HepG2 (cell line): ENCODE measurements at regions not wholly inside any gene's neighbourhood (a gene's known extent, or its start where the extent isn't known, plus 50 kb on each side); places are given as distances from the start of the nearest gene placed in this dataset.
"Not testable (repeated sequence)": the region's sequence is repeated elsewhere in the genome, so short reads cannot be mapped to it uniquely, and the experiment has no call there.

ENCODE experiments used
- ATAC-seq: fragments of 200-7000 bp; cut with Tn5 transposase; 3 replicates; pipeline ENCODE4 v1.9.1; 2020; ENCODE audit warnings: mild to moderate bottlenecking, moderate library complexity
- BruUV-seq: library from RNA; stranded (reverse); fragments of 400-500 nt; replicated peaks from 2 replicates; lab custom pipeline; 2021; lab: Mats Ljungman, UMichigan
- CTCF ChIA-PET: fragments of 300-600 bp; formaldehyde crosslinking; extraction: SDS; loops from one replicate; lab custom pipeline; 2021; ENCODE audit warnings: low total read pairs, inconsistent platforms, low intra/inter-chr PET ratio; lab: Yijun Ruan, JAX
- POLR2A ChIA-PET: fragments of 350-600 bp; sonication (Branson Sonifier 250); formaldehyde crosslinking; loops from one replicate; lab custom pipeline; 2020; ENCODE audit warnings: antibody characterized with exemption, inconsistent platforms; lab: Yijun Ruan, JAX
- DNase-seq: peaks from one replicate; pipeline ENCODE4 v3.0.0-alpha.2; 2015; ENCODE audit warnings: low spot score
- FAIRE-seq: peaks from 3 replicates; lab custom pipeline; 2011; peaks lifted over from hg19 to GRCh38; lab: Jason Lieb, UNC
- H2AFZ ChIP-seq: one replicate; pipeline ENCODE4 v1.6.1; 2011; ENCODE audit warnings: low read length, inconsistent platforms
- H3K27ac ChIP-seq: fragments of 300-600 bp; 3 replicates; pipeline ENCODE4 v1.8.0; 2011; ENCODE audit warnings: mixed run types, mild to moderate bottlenecking, mixed read lengths, low read length, inconsistent platforms; ENCODE audit not compliant: insufficient read depth; ENCODE audit errors: extremely low read length
- H3K27me3 ChIP-seq, 2 experiments: fragments of 200-600 bp in 1 of 2; 2 replicates in 1 of 2; 3 replicates in 1 of 2; pipeline versions ENCODE4 v1.6.0 to v1.8.0; 2011; ENCODE audit warnings: low read length in 2 of 2, mild to moderate bottlenecking in 2 of 2, moderate library complexity in 2 of 2, inconsistent platforms in 1 of 2; ENCODE audit not compliant: insufficient read depth in 2 of 2, control insufficient read depth in 1 of 2
- H3K36me3 ChIP-seq, 2 experiments: fragments of 200-600 bp in 1 of 2; replicated peaks in 1 of 2; 2 replicates in 1 of 2; 3 replicates in 1 of 2; pipeline versions ENCODE4 v1.5.1 to v1.8.0; 2011; ENCODE audit warnings: low read length in 2 of 2, inconsistent platforms in 1 of 2; ENCODE audit not compliant: insufficient read depth in 2 of 2, control insufficient read depth in 1 of 2
- H3K4me1 ChIP-seq: 2 replicates; pipeline ENCODE4 v1.5.1; 2012; ENCODE audit warnings: low read length, inconsistent platforms; ENCODE audit not compliant: insufficient read depth
- H3K4me2 ChIP-seq: 2 replicates; pipeline ENCODE4 v1.6.0; 2011; ENCODE audit warnings: low read depth, low read length, inconsistent platforms
- H3K4me3 ChIP-seq, 3 experiments: fragments of 200-600 bp in 1 of 3; sonication (generic), shearing (Covaris generic) in 1 of 3; replicated peaks in 1 of 3; 2 replicates each; pipeline ENCODE4 v1.5.1; 2011 to 2016; ENCODE audit warnings: low read length in 3 of 3, inconsistent platforms in 2 of 3, low read depth in 2 of 3, mild to moderate bottlenecking in 2 of 3, control low read depth in 1 of 3, mixed read lengths in 1 of 3; ENCODE audit not compliant: insufficient read depth in 1 of 3
- H3K79me2 ChIP-seq: one replicate; pipeline ENCODE4 v1.6.1; 2011; ENCODE audit warnings: low read length, inconsistent platforms; ENCODE audit not compliant: insufficient read depth
- H3K9ac ChIP-seq: 2 replicates; pipeline ENCODE4 v1.6.0; 2011; ENCODE audit warnings: mild to moderate bottlenecking, low read depth, low read length, inconsistent platforms; ENCODE audit not compliant: insufficient read depth
- H3K9me3 ChIP-seq: 2 replicates; pipeline ENCODE4 v1.5.1; 2012; ENCODE audit warnings: mild to moderate bottlenecking, low read length
- H4K20me1 ChIP-seq: 2 replicates; pipeline ENCODE4 v1.6.0; 2011; ENCODE audit warnings: inconsistent platforms, mild to moderate bottlenecking, low read length, moderate library complexity; ENCODE audit not compliant: insufficient read depth
- FIP1L1 ChIP-seq: fragments of 200-400 bp; formaldehyde crosslinking; IDR thresholded peaks from 2 replicates; pipeline ENCODE4 v1.6.1; 2018; ENCODE audit warnings: low read depth, mild to moderate bottlenecking, low read length, moderate library complexity, borderline replicate concordance; ENCODE audit not compliant: insufficient read depth
- GATAD1 ChIP-seq: IDR thresholded peaks from 2 replicates; pipeline ENCODE4 v1.6.1; 2016; ENCODE audit warnings: missing genetic modification reagents, missing compliant biosample characterization
- MAFF ChIP-seq: IDR thresholded peaks from 2 replicates; pipeline ENCODE4 v1.6.1; 2011; ENCODE audit warnings: low read depth, low read length, improper control_type of control experiment
- MAFK ChIP-seq, 2 experiments: IDR thresholded peaks in 1 of 2; conservative IDR thresholded peaks in 1 of 2; 2 replicates each; pipeline ENCODE4 v1.6.1; 2011; ENCODE audit warnings: improper control_type of control experiment in 2 of 2, low read length in 2 of 2
- MTF1 ChIP-seq: sonication (generic); formaldehyde crosslinking; IDR thresholded peaks from 2 replicates; pipeline ENCODE4 v1.5.0; 2020; ENCODE audit warnings: missing genetic modification reagents
- MYPOP ChIP-seq: sonication (generic); formaldehyde crosslinking; IDR thresholded peaks from 2 replicates; pipeline ENCODE4 v1.8.1; 2023; ENCODE audit warnings: mild to moderate bottlenecking, moderate library complexity, missing genetic modification reagents
- RNF219 ChIP-seq: sonication (generic); formaldehyde crosslinking; IDR thresholded peaks from 2 replicates; pipeline ENCODE4 v1.5.0; 2020; ENCODE audit warnings: mild to moderate bottlenecking, missing genetic modification reagents
- SOX13 ChIP-seq, 3 experiments: fragments of 450-650 bp in 1 of 3; sonication (generic) in 1 of 3; formaldehyde crosslinking in 1 of 3; IDR thresholded peaks in 2 of 3; conservative IDR thresholded peaks in 1 of 3; 2 replicates each; pipeline versions ENCODE4 v1.5.0 to v1.6.1; 2016 to 2020; ENCODE audit warnings: antibody characterized with exemption in 1 of 3, mild to moderate bottlenecking in 1 of 3, missing compliant biosample characterization in 1 of 3, missing genetic modification reagents in 1 of 3, moderate library complexity in 1 of 3
- ZBTB26 ChIP-seq: IDR thresholded peaks from 2 replicates; pipeline ENCODE4 v1.6.1; 2016; ENCODE audit warnings: missing compliant biosample characterization, missing genetic modification reagents, borderline replicate concordance
- ZNF616 ChIP-seq: sonication (generic); formaldehyde crosslinking; IDR thresholded peaks from 2 replicates; pipeline ENCODE4 v1.5.0; 2020; ENCODE audit warnings: low read depth, mild to moderate bottlenecking, missing genetic modification reagents
- WGBS: methylation state at CpG from one replicate; pipeline ENCODE4 v1.1.6; 2017; ENCODE audit warnings: low lambda C conversion rate; 5-methylcytosine and 5-hydroxymethylcytosine counted together
- in situ Hi-C: cut with HindIII; loops from 2 replicates; pipeline ENCODE4 v1.10.0; 2017; ENCODE audit warnings: low pct_unique_long_range_greater_than_20kb; ENCODE audit not compliant: extremely low pct_ligation_motif_present
- intact Hi-C: fragments of 100-400 bp; cut with micrococcal nuclease; formaldehyde crosslinking; loops from one replicate; pipeline ENCODE4 v1.10.0; 2022; ENCODE audit not compliant: unreplicated experiment

- POLR2A ChIA-PET, in situ Hi-C loops, CTCF ChIA-PET, H2AFZ ChIP-seq, H4K20me1 ChIP-seq, H3K27ac ChIP-seq, H3K9ac ChIP-seq, H3K27me3 ChIP-seq, H3K9me3 ChIP-seq, H3K4me1 ChIP-seq, intact Hi-C loops, ATAC-seq, H3K4me3 ChIP-seq, H3K36me3 ChIP-seq, FAIRE-seq, DNase-seq, BruUV-seq, H3K79me2 ChIP-seq, H3K4me2 ChIP-seq: not testable (repeated sequence)
- 0 out of 4 replicates have a peak, but pooled peaks of 1 of the 2 experiments have one; percentile 3 for TF ChIP-seq MAFK (conservative IDR thresholded peaks at IDR 0.05 in 1 of 2, IDR thresholded peaks at IDR 0.05 in 1 of 2; ENCODE audit: low read length in 2 of 2)
- WGBS = 40% methylated on average over 7 of the region's 17 CpGs
Measured at GRCh38 chr5:62752056-62752997, 173.7 kb downstream of the LRRC70 start.

GRCh38 chr5:62742207-62742606 lies 163.6 kb downstream of the LRRC70 start:
- Histone ChIP-seq H4K20me1 (no peaks in the 10 kb centered on the region), H3K27ac (peak overlapping the region; percentile 11), H3K4me3 (no peak overlapping the region; a peak in 1 of 6 replicates), H3K36me3 (no peaks in the 10 kb centered on the region), H3K27me3 (no peaks in the 10 kb centered on the region), H3K9me3 (no peaks in the 10 kb centered on the region), H3K4me2 (peak overlapping the region; percentile 30), H3K4me1 (peaks cover 34% of the 10 kb centered on the region), H3K9ac (no peak overlapping the region), H2AFZ (no peak overlapping the region), H3K79me2 (no peaks in the 10 kb centered on the region)
- intact Hi-C loops = no loop called here
- CTCF ChIA-PET = no interaction called here
- DNase-seq (peak; percentile 74), ATAC-seq (peak; percentile 97), FAIRE-seq (peak; percentile 89)
- no TSS peak for BruUV-seq
- 0% methylated on average over 2 of the region's 2 CpGs for WGBS
- POLR2A ChIA-PET = no interaction called here
- in situ Hi-C loops = no loop called here
- TF ChIP-seq RNF219 (no peak), MTF1 (no peak), GATAD1 (no peak), ZNF616 (no peak), ZBTB26 (no peak), MAFF (0 out of 2 replicates have a peak, but pooled peaks have one; percentile 7), FIP1L1 (no peak), MYPOP (CRISPR knock-in tag) (no peak), SOX13 (IDR thresholded peaks at IDR 0.05) (no peak), SOX13 (CRISPR knock-in tag; conservative IDR thresholded peaks at IDR 0.05 in 1 of 2, IDR thresholded peaks at IDR 0.05 in 1 of 2) (peak in 1 of 2 experiments; percentile 50; a peak in 1 of 4 replicates)
